ENCODE measurements at regions not wholly inside any gene's neighbourhood (a gene's known extent, or its start where the extent isn't known, plus 50 kb on each side); places are given as distances from the start of the nearest gene placed in this dataset.

DNA sequence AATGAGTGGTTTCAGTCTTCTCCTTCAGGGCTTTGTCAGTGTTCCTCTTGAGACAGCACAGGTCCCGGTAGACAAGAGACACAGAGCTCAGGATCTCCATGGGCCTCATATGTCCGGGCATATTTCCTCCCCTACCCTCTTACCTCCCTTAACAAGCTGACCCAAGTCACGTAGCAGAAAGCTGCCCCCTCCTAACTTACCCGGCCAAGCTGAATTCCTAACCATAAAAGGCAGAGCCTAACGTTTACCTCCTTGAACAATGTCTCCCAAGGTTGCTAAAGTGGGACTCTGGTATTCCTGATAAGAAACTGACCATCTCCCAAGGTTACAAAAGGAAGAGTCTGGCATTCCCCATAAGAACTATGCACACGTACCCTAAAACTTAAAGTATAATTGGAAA is 182.2 kb upstream of the USP15 start:
- Histone ChIP-seq H3K9ac (ENCODE audit: low read length) (no peak overlapping the region), H3K4me1 (ENCODE audit: control insufficient read depth, insufficient read depth, low read length) (no peaks in the 10 kb centered on the region), H3K4me3 (ENCODE audit: low read length) (peak overlapping the region; percentile 0), H3K27me3 (ENCODE audit: control insufficient read depth, insufficient read depth, low read length) (no peaks in the 10 kb centered on the region), H3K36me3 (ENCODE audit: control insufficient read depth, insufficient read depth, low read length) (no peaks in the 10 kb centered on the region), H3K27ac (ENCODE audit: low read depth, low read length) (no peak overlapping the region)

DNA sequence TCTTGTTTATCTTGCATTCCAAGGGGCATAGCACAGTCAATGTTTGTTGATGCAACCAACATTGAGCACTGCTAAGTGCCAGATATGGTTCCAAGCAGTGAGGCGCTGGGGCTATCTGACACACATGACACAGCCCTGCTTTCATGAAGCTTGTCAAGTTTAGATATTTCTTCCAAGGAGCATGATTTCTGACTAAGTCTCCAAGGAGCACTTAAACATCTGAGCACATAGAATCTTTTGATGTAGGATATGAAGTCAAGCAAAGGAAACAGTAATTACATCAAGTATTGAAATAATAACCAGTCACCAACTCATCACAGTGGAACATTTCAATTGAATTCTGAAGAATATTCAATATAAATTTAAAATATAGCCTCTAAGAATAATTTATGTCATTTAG is 177.8 kb upstream of the USP15 start:
- H3K4me1 ChIP-seq (ENCODE audit: control insufficient read depth, insufficient read depth, low read length): no peaks in the 10 kb centered on the region
- no peak overlapping the region for H3K27ac ChIP-seq (ENCODE audit: low read depth, low read length)
- H3K4me3 ChIP-seq (ENCODE audit: low read length): no peak overlapping the region
- H3K36me3 ChIP-seq (ENCODE audit: control insufficient read depth, insufficient read depth, low read length): no peaks in the 10 kb centered on the region
- H3K9ac ChIP-seq (ENCODE audit: low read length): no peak overlapping the region
- H3K27me3 ChIP-seq (ENCODE audit: control insufficient read depth, insufficient read depth, low read length): no peaks in the 10 kb centered on the region

DNA sequence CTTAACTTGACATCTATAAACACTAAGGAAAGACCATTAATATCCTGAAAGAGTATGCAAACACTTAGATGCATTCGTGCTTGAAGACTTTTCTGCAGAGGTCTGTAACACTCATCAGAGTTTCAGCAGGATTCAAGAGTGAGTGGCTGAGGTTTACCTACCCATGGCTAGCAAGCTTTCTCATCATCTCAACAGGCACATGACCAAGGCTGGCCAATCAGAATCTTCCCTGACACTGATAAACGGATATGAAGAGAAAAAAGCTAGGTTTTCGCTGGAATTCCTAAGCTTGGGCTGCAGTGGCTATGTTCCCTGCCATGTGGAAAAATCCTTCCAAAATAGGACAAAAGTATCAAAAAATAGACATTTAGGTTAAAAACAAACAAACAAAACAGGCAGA is 162.1 kb upstream of the USP15 start:
- H3K27ac ChIP-seq (ENCODE audit: low read depth, low read length): no peak overlapping the region

GRCh38 chr12:62103748-62104147 is 156.5 kb upstream of the USP15 start:
- Histone ChIP-seq H3K27me3 (ENCODE audit: control insufficient read depth, insufficient read depth, low read length) (no peaks in the 10 kb centered on the region), H3K4me1 (ENCODE audit: control insufficient read depth, insufficient read depth, low read length) (no peaks in the 10 kb centered on the region), H3K36me3 (ENCODE audit: control insufficient read depth, insufficient read depth, low read length) (no peaks in the 10 kb centered on the region), H3K9ac (ENCODE audit: low read length) (no peak overlapping the region), H3K27ac (ENCODE audit: low read depth, low read length) (no peak overlapping the region), H3K4me3 (ENCODE audit: low read length) (no peak overlapping the region)

More for the DNA sequence above, 162.1 kb upstream of the USP15 start:
- Histone ChIP-seq H3K9ac (ENCODE audit: low read length) (no peak overlapping the region), H3K4me1 (ENCODE audit: control insufficient read depth, insufficient read depth, low read length) (no peaks in the 10 kb centered on the region), H3K27me3 (ENCODE audit: control insufficient read depth, insufficient read depth, low read length) (no peaks in the 10 kb centered on the region), H3K36me3 (ENCODE audit: control insufficient read depth, insufficient read depth, low read length) (no peaks in the 10 kb centered on the region), H3K4me3 (ENCODE audit: low read length) (no peak overlapping the region)

DNA sequence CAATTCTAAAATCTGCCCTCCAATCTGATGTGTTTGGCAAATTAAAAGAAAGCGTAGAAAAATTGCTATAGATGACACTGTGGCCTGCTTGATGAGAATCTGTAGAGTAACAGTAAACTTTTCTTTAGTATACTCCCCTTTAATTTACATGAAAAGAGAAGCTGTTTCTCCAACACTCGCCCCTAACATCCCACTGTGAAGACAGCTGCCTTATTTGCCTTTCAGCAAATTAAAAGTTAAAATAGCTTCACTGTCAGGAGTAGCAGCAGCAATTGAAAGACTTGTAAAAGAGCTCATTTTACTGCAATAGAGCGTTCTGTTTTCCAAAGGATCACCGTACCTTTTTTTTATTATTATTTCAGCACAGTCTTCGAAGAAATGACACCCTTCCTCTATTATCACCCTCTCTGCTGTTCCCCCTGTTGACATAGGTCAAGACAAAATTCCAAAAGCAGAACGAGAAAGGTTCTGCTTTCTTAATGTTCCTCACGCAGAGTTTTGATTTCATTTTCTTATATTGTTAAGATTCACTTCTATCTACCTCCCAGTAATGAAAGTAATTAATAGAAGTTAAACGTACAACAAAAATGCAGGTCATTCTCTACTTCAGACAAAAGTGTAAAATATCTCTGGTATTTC is 153.5 kb upstream of the USP15 start:
- Histone ChIP-seq H3K36me3 (ENCODE audit: control insufficient read depth, insufficient read depth, low read length) (no peaks in the 10 kb centered on the region), H3K27me3 (ENCODE audit: control insufficient read depth, insufficient read depth, low read length) (no peaks in the 10 kb centered on the region), H3K9ac (ENCODE audit: low read length) (no peak overlapping the region), H3K4me3 (ENCODE audit: low read length) (no peak overlapping the region), H3K4me1 (ENCODE audit: control insufficient read depth, insufficient read depth, low read length) (no peaks in the 10 kb centered on the region), H3K27ac (ENCODE audit: low read depth, low read length) (no peak overlapping the region)

DNA sequence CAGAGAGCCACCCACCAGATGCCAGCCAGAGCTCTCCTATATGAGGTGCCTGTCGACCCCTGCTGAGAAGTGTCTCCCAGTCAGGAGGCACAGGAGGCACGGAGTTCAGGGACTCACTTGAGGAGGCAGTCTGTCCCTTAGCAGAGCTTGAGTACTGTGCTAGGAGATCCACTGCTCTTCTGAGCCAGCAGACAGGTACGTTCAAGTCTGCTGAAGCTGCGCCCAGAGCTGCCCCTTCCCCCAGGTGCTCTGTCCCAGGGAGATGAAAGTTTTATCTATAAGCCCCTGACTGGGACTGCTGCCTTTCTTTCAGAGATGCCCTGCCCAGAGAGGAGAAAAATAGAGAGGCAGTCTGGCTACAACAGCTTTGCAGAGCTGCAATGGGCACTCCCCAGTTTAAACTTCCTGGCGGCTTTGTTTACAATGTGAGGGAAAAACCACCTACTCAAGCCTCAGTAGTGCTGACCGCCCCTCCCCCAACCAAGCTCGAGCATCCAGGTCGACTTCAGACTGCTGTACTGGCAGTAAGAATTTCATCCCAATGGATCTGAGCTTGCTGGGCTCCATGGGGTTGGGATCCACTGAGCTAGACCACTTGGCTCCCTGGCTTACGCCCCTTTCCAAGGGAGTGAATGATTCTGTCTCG is 146.7 kb upstream of the USP15 start:
- H3K27me3 ChIP-seq (ENCODE audit: control insufficient read depth, insufficient read depth, low read length): no peaks in the 10 kb centered on the region
- no peaks in the 10 kb centered on the region for H3K36me3 ChIP-seq (ENCODE audit: control insufficient read depth, insufficient read depth, low read length)
- H3K4me3 ChIP-seq (ENCODE audit: low read length): no peak overlapping the region
- no peak overlapping the region for H3K27ac ChIP-seq (ENCODE audit: low read depth, low read length)
- H3K9ac ChIP-seq (ENCODE audit: low read length): no peak overlapping the region
- no peaks in the 10 kb centered on the region for H3K4me1 ChIP-seq (ENCODE audit: control insufficient read depth, insufficient read depth, low read length)

DNA sequence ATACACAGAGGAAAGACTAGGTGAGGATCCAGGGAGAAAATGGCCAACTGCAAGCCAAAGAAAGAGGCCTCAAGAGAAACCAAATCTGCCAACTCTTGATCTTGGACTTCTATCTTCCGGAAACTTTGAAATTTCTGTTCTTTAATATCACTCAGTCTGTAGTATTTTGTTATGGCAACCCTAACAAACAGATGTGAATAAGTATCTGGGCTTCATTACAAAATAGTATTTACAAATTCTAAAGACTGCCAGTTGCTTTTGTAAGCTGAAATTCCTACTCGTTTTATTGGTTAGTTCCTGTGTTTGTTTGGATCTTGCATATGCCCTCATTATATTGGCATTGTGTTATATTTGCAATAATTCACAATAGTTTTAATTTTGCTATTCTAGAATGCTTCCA is 143.2 kb upstream of the USP15 start:
- Histone ChIP-seq H3K9ac (ENCODE audit: low read length) (no peak overlapping the region), H3K27ac (ENCODE audit: low read depth, low read length) (no peak overlapping the region), H3K36me3 (ENCODE audit: control insufficient read depth, insufficient read depth, low read length) (no peaks in the 10 kb centered on the region), H3K4me3 (ENCODE audit: low read length) (no peak overlapping the region), H3K4me1 (ENCODE audit: control insufficient read depth, insufficient read depth, low read length) (no peaks in the 10 kb centered on the region), H3K27me3 (ENCODE audit: control insufficient read depth, insufficient read depth, low read length) (no peaks in the 10 kb centered on the region)

- no peak overlapping the region for H3K27ac ChIP-seq (ENCODE audit: low read depth, low read length)
- no peak overlapping the region for H3K4me3 ChIP-seq (ENCODE audit: low read length)
- H3K36me3 ChIP-seq (ENCODE audit: control insufficient read depth, insufficient read depth, low read length): no peaks in the 10 kb centered on the region
- no peaks in the 10 kb centered on the region for H3K27me3 ChIP-seq (ENCODE audit: control insufficient read depth, insufficient read depth, low read length)
- H3K9ac ChIP-seq (ENCODE audit: low read length): no peak overlapping the region
- no peaks in the 10 kb centered on the region for H3K4me1 ChIP-seq (ENCODE audit: control insufficient read depth, insufficient read depth, low read length)
Measured at GRCh38 chr12:62123721-62124203, 136.4 kb upstream of the USP15 start.

DNA sequence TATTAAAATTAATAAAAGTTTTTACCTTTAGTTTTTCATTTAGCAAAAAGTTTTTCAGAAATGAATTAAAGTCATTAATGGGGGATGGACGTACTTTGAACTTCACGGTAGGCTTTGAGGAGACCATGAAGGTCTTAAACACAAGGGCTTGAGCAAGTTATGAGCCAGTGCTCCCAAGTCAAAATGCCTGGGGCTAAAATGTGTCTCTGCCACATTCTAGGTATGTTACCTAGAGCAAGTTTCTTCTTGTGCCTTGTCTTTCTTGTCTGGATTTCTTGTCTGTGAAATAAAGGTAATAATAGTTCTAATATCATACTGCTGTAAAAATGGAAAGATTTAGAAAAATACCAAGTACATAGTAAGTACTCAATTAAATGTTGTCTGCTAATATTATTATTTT is 132.7 kb upstream of the USP15 start:
- H3K9ac ChIP-seq (ENCODE audit: low read length): no peak overlapping the region
- H3K27me3 ChIP-seq (ENCODE audit: control insufficient read depth, insufficient read depth, low read length): no peaks in the 10 kb centered on the region
- no peak overlapping the region for H3K27ac ChIP-seq (ENCODE audit: low read depth, low read length)
- H3K36me3 ChIP-seq (ENCODE audit: control insufficient read depth, insufficient read depth, low read length): no peaks in the 10 kb centered on the region
- H3K4me1 ChIP-seq (ENCODE audit: control insufficient read depth, insufficient read depth, low read length): no peaks in the 10 kb centered on the region
- no peak overlapping the region for H3K4me3 ChIP-seq (ENCODE audit: low read length)

- no peak overlapping the region for H3K27ac ChIP-seq (ENCODE audit: low read depth, low read length)
- H3K27me3 ChIP-seq (ENCODE audit: control insufficient read depth, insufficient read depth, low read length): no peaks in the 10 kb centered on the region
- H3K4me1 ChIP-seq (ENCODE audit: control insufficient read depth, insufficient read depth, low read length): no peaks in the 10 kb centered on the region
- no peak overlapping the region for H3K4me3 ChIP-seq (ENCODE audit: low read length)
- H3K36me3 ChIP-seq (ENCODE audit: control insufficient read depth, insufficient read depth, low read length): no peaks in the 10 kb centered on the region
- H3K9ac ChIP-seq (ENCODE audit: low read length): no peak overlapping the region
Measured at GRCh38 chr12:62128175-62128975, 131.8 kb upstream of the USP15 start.

DNA sequence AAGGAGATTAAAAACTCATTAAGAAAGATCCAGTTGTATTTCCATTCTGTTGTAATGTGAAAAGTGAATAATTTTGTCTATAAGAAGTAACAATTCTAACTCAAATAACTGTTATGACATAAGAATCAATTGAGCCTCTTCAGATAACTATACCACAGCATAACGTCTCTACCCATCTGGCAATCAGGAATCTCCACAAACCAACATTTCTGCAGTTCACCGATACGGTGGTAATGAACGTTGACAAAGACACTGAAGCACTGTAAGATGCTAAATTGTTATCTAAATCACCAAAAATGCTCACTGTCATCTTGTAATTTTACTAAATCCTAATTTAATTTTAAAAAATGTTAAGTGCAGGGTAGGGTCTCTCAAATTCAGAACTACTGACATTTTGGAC is 130.9 kb upstream of the USP15 start:
- no peak overlapping the region for H3K4me3 ChIP-seq (ENCODE audit: low read length)
- no peak overlapping the region for H3K9ac ChIP-seq (ENCODE audit: low read length)
- no peaks in the 10 kb centered on the region for H3K27me3 ChIP-seq (ENCODE audit: control insufficient read depth, insufficient read depth, low read length)
- H3K27ac ChIP-seq (ENCODE audit: low read depth, low read length): no peak overlapping the region
- no peaks in the 10 kb centered on the region for H3K36me3 ChIP-seq (ENCODE audit: control insufficient read depth, insufficient read depth, low read length)
- no peaks in the 10 kb centered on the region for H3K4me1 ChIP-seq (ENCODE audit: control insufficient read depth, insufficient read depth, low read length)

GRCh38 chr12:62130402-62130801 is 129.8 kb upstream of the USP15 start:
- no peak overlapping the region for H3K27ac ChIP-seq (ENCODE audit: low read depth, low read length)
- H3K9ac ChIP-seq (ENCODE audit: low read length): no peak overlapping the region
- H3K36me3 ChIP-seq (ENCODE audit: control insufficient read depth, insufficient read depth, low read length): no peaks in the 10 kb centered on the region
- no peak overlapping the region for H3K4me3 ChIP-seq (ENCODE audit: low read length)
- H3K27me3 ChIP-seq (ENCODE audit: control insufficient read depth, insufficient read depth, low read length): no peaks in the 10 kb centered on the region
- H3K4me1 ChIP-seq (ENCODE audit: control insufficient read depth, insufficient read depth, low read length): no peaks in the 10 kb centered on the region
